WTC11 (cell line): ENCODE measurements at regions not wholly inside any gene's neighbourhood (a gene's known extent, or its start where the extent isn't known, plus 50 kb on each side); places are given as distances from the start of the nearest gene placed in this dataset.

Source experiments
- CTCF ChIP-seq: fragments of 200-600 bp; IDR thresholded peaks from 2 replicates; pipeline ENCODE4 v1.8.0; 2022; ENCODE audit warnings: antibody characterized with exemption
- SMAD4 ChIP-seq: sonication (generic); formaldehyde crosslinking; IDR thresholded peaks from 2 replicates; pipeline ENCODE4 v1.8.0; 2022; ENCODE audit warnings: mild to moderate bottlenecking, missing genetic modification reagents
- TEAD4 ChIP-seq: sonication (generic); formaldehyde crosslinking; IDR thresholded peaks from 2 replicates; pipeline ENCODE4 v1.8.0; 2022; ENCODE audit warnings: mild to moderate bottlenecking, missing genetic modification reagents
- ZNF423 ChIP-seq: fragments of 250-450 bp; sonication (Bioruptor Pico); IDR thresholded peaks from 2 replicates; pipeline ENCODE4 v2.1.2; 2022; ENCODE audit warnings: mild to moderate bottlenecking, moderate library complexity
- TF ChIP-seq, protein P1 (sequence below): sonication (generic); formaldehyde crosslinking; IDR thresholded peaks from 2 replicates; pipeline ENCODE4 v1.8.0; 2023; ENCODE audit warnings: mild to moderate bottlenecking, missing genetic modification reagents
- TF ChIP-seq, protein P2 (sequence below): fragments of 250-450 bp; sonication (Bioruptor Pico); IDR thresholded peaks from 2 replicates; pipeline ENCODE4 v2.1.2; 2022; ENCODE audit warnings: mild to moderate bottlenecking, moderate library complexity

DNA sequence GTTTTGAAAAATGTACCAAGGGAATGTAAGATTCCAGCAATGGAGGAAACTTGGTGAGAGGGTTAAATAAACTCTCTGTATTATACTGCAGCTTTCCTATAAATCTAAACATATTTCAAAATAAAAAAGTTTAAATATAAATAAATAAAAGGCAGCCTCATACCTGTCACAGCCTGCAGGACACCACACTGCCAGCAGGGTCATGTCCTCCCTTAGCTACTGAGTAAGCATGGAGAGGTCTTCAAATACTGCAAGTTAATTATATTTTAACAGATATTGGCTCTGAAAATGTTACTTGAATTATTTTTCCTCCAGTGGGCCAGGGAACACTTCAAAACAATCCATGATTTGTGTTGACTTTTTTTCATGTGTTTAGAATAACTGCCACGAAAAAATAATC, 852.8 kb upstream of the PCDH7 start:
- TF ChIP-seq, protein P1, sequence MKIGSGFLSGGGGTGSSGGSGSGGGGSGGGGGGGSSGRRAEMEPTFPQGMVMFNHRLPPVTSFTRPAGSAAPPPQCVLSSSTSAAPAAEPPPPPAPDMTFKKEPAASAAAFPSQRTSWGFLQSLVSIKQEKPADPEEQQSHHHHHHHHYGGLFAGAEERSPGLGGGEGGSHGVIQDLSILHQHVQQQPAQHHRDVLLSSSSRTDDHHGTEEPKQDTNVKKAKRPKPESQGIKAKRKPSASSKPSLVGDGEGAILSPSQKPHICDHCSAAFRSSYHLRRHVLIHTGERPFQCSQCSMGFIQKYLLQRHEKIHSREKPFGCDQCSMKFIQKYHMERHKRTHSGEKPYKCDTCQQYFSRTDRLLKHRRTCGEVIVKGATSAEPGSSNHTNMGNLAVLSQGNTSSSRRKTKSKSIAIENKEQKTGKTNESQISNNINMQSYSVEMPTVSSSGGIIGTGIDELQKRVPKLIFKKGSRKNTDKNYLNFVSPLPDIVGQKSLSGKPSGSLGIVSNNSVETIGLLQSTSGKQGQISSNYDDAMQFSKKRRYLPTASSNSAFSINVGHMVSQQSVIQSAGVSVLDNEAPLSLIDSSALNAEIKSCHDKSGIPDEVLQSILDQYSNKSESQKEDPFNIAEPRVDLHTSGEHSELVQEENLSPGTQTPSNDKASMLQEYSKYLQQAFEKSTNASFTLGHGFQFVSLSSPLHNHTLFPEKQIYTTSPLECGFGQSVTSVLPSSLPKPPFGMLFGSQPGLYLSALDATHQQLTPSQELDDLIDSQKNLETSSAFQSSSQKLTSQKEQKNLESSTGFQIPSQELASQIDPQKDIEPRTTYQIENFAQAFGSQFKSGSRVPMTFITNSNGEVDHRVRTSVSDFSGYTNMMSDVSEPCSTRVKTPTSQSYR (CRISPR knock-in tag) = no peak
- TF ChIP-seq, protein P2, sequence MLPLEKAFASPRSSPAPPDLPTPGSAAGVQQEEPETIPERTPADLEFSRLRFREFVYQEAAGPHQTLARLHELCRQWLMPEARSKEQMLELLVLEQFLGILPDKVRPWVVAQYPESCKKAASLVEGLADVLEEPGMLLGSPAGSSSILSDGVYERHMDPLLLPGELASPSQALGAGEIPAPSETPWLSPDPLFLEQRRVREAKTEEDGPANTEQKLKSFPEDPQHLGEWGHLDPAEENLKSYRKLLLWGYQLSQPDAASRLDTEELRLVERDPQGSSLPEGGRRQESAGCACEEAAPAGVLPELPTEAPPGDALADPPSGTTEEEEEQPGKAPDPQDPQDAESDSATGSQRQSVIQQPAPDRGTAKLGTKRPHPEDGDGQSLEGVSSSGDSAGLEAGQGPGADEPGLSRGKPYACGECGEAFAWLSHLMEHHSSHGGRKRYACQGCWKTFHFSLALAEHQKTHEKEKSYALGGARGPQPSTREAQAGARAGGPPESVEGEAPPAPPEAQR (CRISPR knock-in tag) = no peak
- no peak for TF ChIP-seq TEAD4 (CRISPR knock-in tag)
- TF ChIP-seq CTCF = no peak
- no peak for TF ChIP-seq SMAD4 (CRISPR knock-in tag)
- TF ChIP-seq ZNF423 (CRISPR knock-in tag) = no peak
